ENCODE measurements at regions not wholly inside any gene's neighbourhood (a gene's known extent, or its start where the extent isn't known, plus 50 kb on each side); places are given as distances from the start of the nearest gene placed in this dataset.
A peak's percentile ranks its signal among the peaks of the same experiment; 100 is the strongest.

- no peaks in the 10 kb centered on the region for H4K20me1 ChIP-seq (ENCODE audit: insufficient read depth, low read length, poor library complexity, severe bottlenecking)
- no peaks in the 10 kb centered on the region for H3K36me3 ChIP-seq (ENCODE audit: insufficient read depth, low read length)
- H3K4me1 ChIP-seq (ENCODE audit: insufficient read depth, low read length, poor library complexity, severe bottlenecking), result peaks cover 3% of the 10 kb centered on the region
- no peak for TF ChIP-seq EZH2phosphoT487 (IDR thresholded peaks at IDR 0.05; ENCODE audit: borderline replicate concordance)
- no peak for TF ChIP-seq CTCF (conservative IDR thresholded peaks at IDR 0.05; ENCODE audit: low read length)
- no peak overlapping the region for H3K4me2 ChIP-seq (ENCODE audit: low read depth, low read length, poor library complexity, severe bottlenecking)
- H3K9me2 ChIP-seq (replicated peaks; ENCODE audit: low read depth, low read length), result no peaks in the 10 kb centered on the region
- H2AFZ ChIP-seq (ENCODE audit: low read length), result 0 out of 2 replicates have a peak overlapping the region, but pooled peaks have one; percentile 4
- no peaks in the 10 kb centered on the region for H3F3A ChIP-seq (ENCODE audit: low read depth)
- no peaks in the 10 kb centered on the region for H3K79me2 ChIP-seq (ENCODE audit: insufficient read depth, low read length)
- no peak overlapping the region for H3K9ac ChIP-seq (ENCODE audit: low read depth, low read length, poor library complexity, severe bottlenecking)
- H3K9me3 ChIP-seq (ENCODE audit: insufficient read depth, low read depth, low read length), result no peaks in the 10 kb centered on the region
- no peaks in the 10 kb centered on the region for H3K27me3 ChIP-seq (ENCODE audit: insufficient read depth, low read length, poor library complexity, severe bottlenecking)
- no peak overlapping the region for H3K4me3 ChIP-seq (ENCODE audit: low read length, poor library complexity, severe bottlenecking)
Measured at GRCh38 chr10:28385748-28386502, 83.1 kb upstream of the MPP7 start.

GRCh38 chr10:28386503-28386868 is 83.6 kb upstream of the MPP7 start:
- Histone ChIP-seq H3K27me3 (ENCODE audit: insufficient read depth, low read length, poor library complexity, severe bottlenecking) (no peaks in the 10 kb centered on the region), H3K9me3 (ENCODE audit: insufficient read depth, low read depth, low read length) (no peaks in the 10 kb centered on the region), H2AFZ (ENCODE audit: low read length) (no peak overlapping the region), H3F3A (ENCODE audit: low read depth) (no peaks in the 10 kb centered on the region), H3K9me2 (replicated peaks; ENCODE audit: low read depth, low read length) (no peaks in the 10 kb centered on the region), H4K20me1 (ENCODE audit: insufficient read depth, low read length, poor library complexity, severe bottlenecking) (no peaks in the 10 kb centered on the region), H3K79me2 (ENCODE audit: insufficient read depth, low read length) (no peaks in the 10 kb centered on the region), H3K4me1 (ENCODE audit: insufficient read depth, low read length, poor library complexity, severe bottlenecking) (peaks cover 3% of the 10 kb centered on the region), H3K4me2 (ENCODE audit: low read depth, low read length, poor library complexity, severe bottlenecking) (no peak overlapping the region), H3K4me3 (ENCODE audit: low read length, poor library complexity, severe bottlenecking) (no peak overlapping the region), H3K9ac (ENCODE audit: low read depth, low read length, poor library complexity, severe bottlenecking) (no peak overlapping the region), H3K36me3 (ENCODE audit: insufficient read depth, low read length) (no peaks in the 10 kb centered on the region)
- no peak for TF ChIP-seq EZH2phosphoT487 (IDR thresholded peaks at IDR 0.05; ENCODE audit: borderline replicate concordance)
- TF ChIP-seq CTCF (conservative IDR thresholded peaks at IDR 0.05; ENCODE audit: low read length), result no peak

GRCh38 chr10:28387140-28387539 is 84.3 kb upstream of the MPP7 start:
- H3K79me2 ChIP-seq (ENCODE audit: insufficient read depth, low read length), result no peaks in the 10 kb centered on the region
- no peak overlapping the region for H3K4me2 ChIP-seq (ENCODE audit: low read depth, low read length, poor library complexity, severe bottlenecking)
- no peaks in the 10 kb centered on the region for H4K20me1 ChIP-seq (ENCODE audit: insufficient read depth, low read length, poor library complexity, severe bottlenecking)
- H3K36me3 ChIP-seq (ENCODE audit: insufficient read depth, low read length), result no peaks in the 10 kb centered on the region
- H3F3A ChIP-seq (ENCODE audit: low read depth), result no peaks in the 10 kb centered on the region
- H3K4me3 ChIP-seq (ENCODE audit: low read length, poor library complexity, severe bottlenecking), result no peak overlapping the region
- no peak overlapping the region for H3K9ac ChIP-seq (ENCODE audit: low read depth, low read length, poor library complexity, severe bottlenecking)
- H3K9me3 ChIP-seq (ENCODE audit: insufficient read depth, low read depth, low read length), result no peaks in the 10 kb centered on the region
- peaks cover 3% of the 10 kb centered on the region for H3K4me1 ChIP-seq (ENCODE audit: insufficient read depth, low read length, poor library complexity, severe bottlenecking)
- H3K27me3 ChIP-seq (ENCODE audit: insufficient read depth, low read length, poor library complexity, severe bottlenecking), result no peaks in the 10 kb centered on the region
- no peaks in the 10 kb centered on the region for H3K9me2 ChIP-seq (replicated peaks; ENCODE audit: low read depth, low read length)
- no peak overlapping the region for H2AFZ ChIP-seq (ENCODE audit: low read length)
- TF ChIP-seq EZH2phosphoT487 (IDR thresholded peaks at IDR 0.05; ENCODE audit: borderline replicate concordance) (no peak), CTCF (conservative IDR thresholded peaks at IDR 0.05; ENCODE audit: low read length) (no peak)

All from Loucy (cell line).